BE2C (cell line): ENCODE measurements at regions not wholly inside any gene's neighbourhood (a gene's known extent, or its start where the extent isn't known, plus 50 kb on each side); places are given as distances from the start of the nearest gene placed in this dataset.

Experiments
- DNase-seq: peaks from one replicate; pipeline ENCODE4 v3.0.0-alpha.2; 2020
- H3K27me3 ChIP-seq: fragments of 250-450 bp; sonication (Bioruptor Pico); 2 replicates; pipeline ENCODE4 v1.5.1; 2020; ENCODE audit warnings: mild to moderate bottlenecking
- H3K36me3 ChIP-seq: fragments of 250-450 bp; sonication (Bioruptor Pico); 2 replicates; pipeline ENCODE4 v1.5.1; 2020; ENCODE audit warnings: mild to moderate bottlenecking
- H3K4me1 ChIP-seq: fragments of 250-450 bp; sonication (Bioruptor Pico); 2 replicates; pipeline ENCODE4 v1.5.1; 2020
- H3K4me3 ChIP-seq: 2 replicates; pipeline ENCODE4 v1.5.1; 2011; ENCODE audit warnings: low read depth, low read length
- H3K9me3 ChIP-seq: fragments of 250-450 bp; sonication (Bioruptor Pico); 2 replicates; pipeline ENCODE4 v1.5.1; 2020
- CTCF ChIP-seq: IDR thresholded peaks from 2 replicates; pipeline ENCODE4 v1.5.1; 2012; ENCODE audit warnings: mild to moderate bottlenecking, low read depth, low read length

- Histone ChIP-seq H3K27me3 (no peaks in the 10 kb centered on the region), H3K4me1 (no peaks in the 10 kb centered on the region; the same call in 1 of the 2 replicates), H3K36me3 (no peaks in the 10 kb centered on the region), H3K9me3 (no peaks in the 10 kb centered on the region), H3K4me3 (no peak overlapping the region)
- DNase-seq = no peak
- TF ChIP-seq CTCF = no peak
These were observed 136.0 kb downstream of the GDAP2 start for GRCh38 chr1:117793413-117793812.

- H3K9me3 ChIP-seq = no peaks in the 10 kb centered on the region
- no peak for DNase-seq
- H3K27me3 ChIP-seq = no peaks in the 10 kb centered on the region
- no peaks in the 10 kb centered on the region for H3K36me3 ChIP-seq
- H3K4me3 ChIP-seq = no peak overlapping the region
- H3K4me1 ChIP-seq = no peaks in the 10 kb centered on the region; the same call in 1 of the 2 replicates
- TF ChIP-seq CTCF = no peak
These were observed 135.3 kb downstream of the GDAP2 start for GRCh38 chr1:117794073-117794472.

- peak; percentile 18 for DNase-seq
- Histone ChIP-seq H3K4me3 (no peak overlapping the region), H3K27me3 (no peaks in the 10 kb centered on the region), H3K4me1 (no peaks in the 10 kb centered on the region; the same call in 1 of the 2 replicates), H3K9me3 (no peaks in the 10 kb centered on the region), H3K36me3 (no peaks in the 10 kb centered on the region)
- no peak for TF ChIP-seq CTCF
These were observed 134.2 kb downstream of the GDAP2 start for GRCh38 chr1:117795190-117795589.

- no peak for DNase-seq
- H3K9me3 ChIP-seq = no peaks in the 10 kb centered on the region
- H3K27me3 ChIP-seq = no peaks in the 10 kb centered on the region
- H3K4me3 ChIP-seq = no peak overlapping the region
- TF ChIP-seq CTCF = no peak
- H3K36me3 ChIP-seq = no peaks in the 10 kb centered on the region
- H3K4me1 ChIP-seq = no peaks in the 10 kb centered on the region; the same call in 1 of the 2 replicates
These were observed 133.6 kb downstream of the GDAP2 start for GRCh38 chr1:117795792-117796191.

GRCh38 chr1:117796226-117796625 lies 133.2 kb downstream of the GDAP2 start:
- Histone ChIP-seq H3K9me3 (no peaks in the 10 kb centered on the region), H3K4me1 (no peaks in the 10 kb centered on the region; the same call in 1 of the 2 replicates), H3K36me3 (no peaks in the 10 kb centered on the region), H3K27me3 (no peaks in the 10 kb centered on the region), H3K4me3 (no peak overlapping the region)
- no peak for DNase-seq
- TF ChIP-seq CTCF = no peak

GRCh38 chr1:117798550-117798949 lies 130.9 kb downstream of the GDAP2 start:
- Histone ChIP-seq H3K4me3 (no peak overlapping the region), H3K27me3 (no peaks in the 10 kb centered on the region)

More at GRCh38 chr1:117798550-117798949, 130.9 kb downstream of the GDAP2 start:
- Histone ChIP-seq H3K9me3 (no peaks in the 10 kb centered on the region), H3K4me1 (no peaks in the 10 kb centered on the region; the same call in 1 of the 2 replicates), H3K36me3 (no peaks in the 10 kb centered on the region)
- TF ChIP-seq CTCF = no peak
- DNase-seq = no peak
